Heart right ventricle (tissue), 16 donors: ENCODE measurements at regions not wholly inside any gene's neighbourhood (a gene's known extent, or its start where the extent isn't known, plus 50 kb on each side); places are given as distances from the start of the nearest gene placed in this dataset.

ENCODE experiments used
- ATAC-seq, 8 donors: fragments of 200-7000 bp; cut with Tn5 transposase; one replicate each; pipeline ENCODE4 v1.9.1; 2020; ENCODE audit warnings: mild to moderate bottlenecking in 8 of 8, moderate library complexity in 8 of 8, moderate number of reproducible peaks in 1 of 8
- DNase-seq, 2 donors: peaks; one replicate each; pipeline ENCODE4 v3.0.0-alpha.2; 2020
- H3K27ac ChIP-seq, 10 donors: fragments of 200-600 bp; sonication (generic) in 2 of 10; one replicate each; pipeline versions ENCODE4 v1.5.0 to v1.8.0; 2020 to 2022; ENCODE audit warnings: mild to moderate bottlenecking in 3 of 10
- H3K27me3 ChIP-seq, 7 donors: fragments of 200-600 bp; one replicate each; pipeline ENCODE4 v1.8.0; 2021 to 2022; ENCODE audit warnings: mild to moderate bottlenecking in 2 of 7
- H3K36me3 ChIP-seq, 9 donors: fragments of 200-600 bp; sonication (generic) in 1 of 9; one replicate each; pipeline versions ENCODE4 v1.5.0 to v1.8.0; 2020 to 2022; ENCODE audit warnings: mild to moderate bottlenecking in 2 of 9
- H3K4me1 ChIP-seq, 9 donors: fragments of 200-600 bp; sonication (generic) in 1 of 9; one replicate each; pipeline versions ENCODE4 v1.5.0 to v1.8.0; 2020 to 2022; ENCODE audit warnings: mild to moderate bottlenecking in 4 of 9
- H3K4me3 ChIP-seq, 10 donors: fragments of 200-600 bp; sonication (generic) in 2 of 10; one replicate each; pipeline versions ENCODE4 v1.5.0 to v1.8.0; 2020 to 2022; ENCODE audit warnings: mild to moderate bottlenecking in 7 of 10, moderate library complexity in 2 of 10
- H3K9me3 ChIP-seq, 11 donors: fragments of 200-600 bp in 10 of 11; sonication (generic) in 2 of 11; one replicate each; pipeline versions ENCODE4 v1.5.0 to v1.8.0; 2013 to 2022; ENCODE audit warnings: mild to moderate bottlenecking in 2 of 11, control low read depth in 1 of 11, moderate library complexity in 1 of 11
- CTCF ChIP-seq, 9 donors: fragments of 200-600 bp; sonication (generic) in 2 of 9; IDR thresholded peaks; one replicate each; pipeline versions ENCODE4 v1.5.0 to v1.8.0; 2021 to 2022; ENCODE audit warnings: antibody characterized with exemption in 9 of 9, mild to moderate bottlenecking in 5 of 9, moderate library complexity in 1 of 9
- WGBS, 2 donors: extraction: QIAGEN DNeasy Blood & Tissue Kit; methylation state at CpG; one replicate each; pipeline ENCODE4 v1.1.7; 2013; ENCODE audit warnings: inconsistent platforms in 1 of 2; 5-methylcytosine and 5-hydroxymethylcytosine counted together
- intact Hi-C, 10 donors: fragments of 100-400 bp; cut with DNase I; formaldehyde crosslinking; loops; one replicate each; pipeline versions ENCODE4 v1.11.1 to v1.14.2; 2022
- donor health status: Arrhythmogenic right ventricular cardiomyopathy.
- donor health status: ischemic (EF 13 %, LVEDD 7.1; RV severe dilation, severe dysfunction).
- donor health status: healthy with polysubstance abuse.
- donor health status: DM: no; HTN: yes; CAD: no.
- donor health status: DM: no; HTN: no; CAD: no.
- donor health status: ischemic (EF 25% LVEDD 6.9; RV normal size, moderate dysfunction).
- donor health status: ischemic (EF 25% LVEDD 5.7; RV mildly dilated, moderate dysfunction).
- donor health status: healthy.
- donor health status: DM: yes; HTN: yes; CAD: no.
- donor health status: Ischemic cardiomyopathy.
- donor health status: ischemic (EF 35%, LVEDD 5.7; RV mildly dilated, moderate dysfunction).
- donor health status: nonischemic (EF 11% LVEDD 7.7; RV severe dilation, severe dysfunction).
- donor health status: DM: yes; HTN: yes; CAD: no.
- donor health status: PGD.
- donor health status: ischemic (EF 29% LVEDD 5.4; RV normal size, mild dysfunction).
- donor health status: nonischemic (EF 23%, LVEDD 6.1; RV moderate dilation, normal function).

DNA sequence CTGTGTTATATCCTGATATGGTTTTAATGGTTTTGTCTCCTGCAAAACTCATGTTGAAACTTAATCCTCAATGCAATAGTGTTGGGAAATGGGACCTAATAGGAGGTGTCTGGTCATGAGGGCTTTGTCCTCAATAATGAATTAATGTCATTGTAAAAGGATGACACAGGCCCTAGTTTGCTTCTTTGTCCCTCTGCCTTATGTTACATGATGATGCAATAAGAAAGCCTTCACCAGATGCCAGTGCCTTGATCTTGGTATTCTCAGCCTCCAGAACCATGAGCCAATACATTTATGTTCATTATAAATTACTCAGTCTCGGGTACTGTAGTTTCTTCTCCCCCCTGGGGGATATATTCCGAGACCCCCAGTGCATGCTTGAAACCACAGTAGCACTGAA, 1247.4 kb upstream of the SORCS1 start:
- DNase-seq (no peak), ATAC-seq (no peak)
- Histone ChIP-seq H3K36me3 (no peaks in the 10 kb centered on the region), H3K4me3 (no peak overlapping the region), H3K27ac (no peak overlapping the region), H3K9me3 (peaks cover 0 to 1% (median 0%) of the 10 kb centered on the region in 11 donors), H3K27me3 (peaks cover 0 to 8% (median 0%) of the 10 kb centered on the region in 7 donors), H3K4me1 (peaks cover 0 to 3% (median 0%) of the 10 kb centered on the region in 9 donors)
- intact Hi-C loops = no loop called here
- TF ChIP-seq CTCF (IDR thresholded peaks at IDR 0.05) = no peak
- 71 to 73% methylated on average over 2 of the region's 2 CpGs for WGBS, 2 donors

GRCh38 chr10:108411206-108411605, 1246.7 kb upstream of the SORCS1 start:
- ATAC-seq = no peak
- no peaks in the 10 kb centered on the region for H3K36me3 ChIP-seq
- 70 to 77% methylated on average over 2 of the region's 2 CpGs for WGBS, 2 donors
- intact Hi-C loops = no loop called here
- peaks cover 0 to 8% (median 0%) of the 10 kb centered on the region in 7 donors for H3K27me3 ChIP-seq
- no peak overlapping the region for H3K4me3 ChIP-seq
- no peaks in the 10 kb centered on the region for H3K9me3 ChIP-seq
- no peak for TF ChIP-seq CTCF (IDR thresholded peaks at IDR 0.05)
- peaks cover 0 to 3% (median 0%) of the 10 kb centered on the region in 9 donors for H3K4me1 ChIP-seq
- DNase-seq = no peak
- no peak overlapping the region for H3K27ac ChIP-seq

GRCh38 chr10:108410236-108410635, 1245.7 kb upstream of the SORCS1 start:
- Histone ChIP-seq H3K4me1 (peaks cover 0 to 3% (median 0%) of the 10 kb centered on the region in 9 donors), H3K4me3 (no peak overlapping the region), H3K27me3 (peaks cover 0 to 8% (median 0%) of the 10 kb centered on the region in 7 donors), H3K9me3 (peaks cover 0 to 3% (median 0%) of the 10 kb centered on the region in 11 donors), H3K36me3 (no peaks in the 10 kb centered on the region), H3K27ac (no peak overlapping the region)
- TF ChIP-seq CTCF (IDR thresholded peaks at IDR 0.05) = no peak
- intact Hi-C loops = no loop called here
- 81 to 86% methylated on average over 1 of the region's 1 CpG for WGBS, 2 donors
- DNase-seq = no peak
- ATAC-seq = no peak

- no peak for TF ChIP-seq CTCF (IDR thresholded peaks at IDR 0.05)
- peaks cover 0 to 11% (median 0%) of the 10 kb centered on the region in 11 donors for H3K9me3 ChIP-seq
- no peaks in the 10 kb centered on the region for H3K36me3 ChIP-seq
- no peak overlapping the region for H3K27ac ChIP-seq
- peaks cover 0 to 8% (median 0%) of the 10 kb centered on the region in 7 donors for H3K27me3 ChIP-seq
- intact Hi-C loops = no loop called here
- peaks cover 0 to 3% (median 0%) of the 10 kb centered on the region in 9 donors for H3K4me1 ChIP-seq
- no peak for ATAC-seq
- DNase-seq = no peak
- H3K4me3 ChIP-seq = no peak overlapping the region
Measured at GRCh38 chr10:108409306-108409705, 1244.8 kb upstream of the SORCS1 start.
